HepG2 (cell line): ENCODE measurements at regions not wholly inside any gene's neighbourhood (a gene's known extent, or its start where the extent isn't known, plus 50 kb on each side); places are given as distances from the start of the nearest gene placed in this dataset.
"Not testable (repeated sequence)": the region's sequence is repeated elsewhere in the genome, so short reads cannot be mapped to it uniquely, and the experiment has no call there.

Experiments used
- BCL6 ChIP-seq: IDR thresholded peaks from 2 replicates; pipeline ENCODE4 v1.6.1; 2016; ENCODE audit warnings: missing genetic modification reagents, missing compliant biosample characterization
- CTCF ChIP-seq: sonication (generic); formaldehyde crosslinking; IDR thresholded peaks from 2 replicates; pipeline ENCODE4 v1.5.0; 2020; ENCODE audit warnings: mild to moderate bottlenecking, missing genetic modification reagents, moderate library complexity
- EZH2 ChIP-seq: conservative IDR thresholded peaks from 2 replicates; pipeline ENCODE4 v1.6.1; 2012; ENCODE audit warnings: mild to moderate bottlenecking, low read depth, low read length, moderate library complexity
- GTF3A ChIP-seq: sonication (generic); formaldehyde crosslinking; conservative IDR thresholded peaks from 2 replicates; pipeline ENCODE4 v1.4.0; 2020; ENCODE audit warnings: mild to moderate bottlenecking, missing genetic modification reagents
- NFYB ChIP-seq: sonication (generic); formaldehyde crosslinking; IDR thresholded peaks from 2 replicates; pipeline ENCODE4 v1.4.0; 2020; ENCODE audit warnings: missing genetic modification reagents
- SMAD3 ChIP-seq: sonication (generic); formaldehyde crosslinking; IDR thresholded peaks from 2 replicates; pipeline ENCODE4 v1.4.0; 2020; ENCODE audit warnings: missing genetic modification reagents
- TEAD2 ChIP-seq: sonication (generic); formaldehyde crosslinking; IDR thresholded peaks from 2 replicates; pipeline ENCODE4 v1.9.0; 2021; ENCODE audit warnings: missing genetic modification reagents

DNA sequence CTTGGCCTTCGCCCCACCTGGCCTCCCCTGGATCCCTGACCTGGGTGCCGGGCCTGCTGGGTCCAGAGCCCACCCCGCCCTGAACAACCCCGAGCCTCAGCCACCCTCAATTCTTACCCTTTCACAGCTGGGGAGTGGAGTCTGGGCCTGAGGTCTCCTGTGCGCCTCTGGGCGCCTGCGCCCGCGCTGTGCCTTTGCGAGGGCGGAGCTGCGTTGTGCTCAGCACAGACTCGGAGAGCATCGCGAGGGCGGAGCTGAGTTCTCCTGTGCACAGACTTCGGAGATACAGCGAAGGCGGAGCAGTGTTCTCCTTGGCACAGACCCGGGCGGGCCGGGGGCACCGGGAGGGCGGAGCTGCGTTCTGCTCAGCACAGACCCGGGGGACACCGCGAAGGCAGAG is 123.3 kb downstream of the PPIAL4E start:
- not testable (repeated sequence) for TF ChIP-seq CTCF (CRISPR knock-in tag); EZH2; NFYB (CRISPR knock-in tag); TEAD2 (CRISPR knock-in tag); SMAD3 (CRISPR knock-in tag); GTF3A (CRISPR knock-in tag); BCL6 (CRISPR knock-in tag)
